Cardiac fibroblast (primary cell): ENCODE measurements at regions not wholly inside any gene's neighbourhood (a gene's known extent, or its start where the extent isn't known, plus 50 kb on each side); places are given as distances from the start of the nearest gene placed in this dataset.

Source experiments
- DNase-seq, 2 donors: peaks; one replicate each; pipeline versions ENCODE4 v3.0.0 to v3.0.0-alpha.2; 2010; ENCODE audit warnings: low read depth in 2 of 2
- H3K4me3 ChIP-seq, 2 donors: replicated peaks in 1 of 2; 1 replicate in 1 of 2; 2 replicates in 1 of 2; pipeline ENCODE4 v1.5.1; 2011; ENCODE audit warnings: low read depth in 2 of 2, low read length in 2 of 2, mild to moderate bottlenecking in 2 of 2, moderate library complexity in 1 of 2
- TF ChIP-seq, protein P1 (sequence below): IDR thresholded peaks from one replicate; pipeline ENCODE4 v1.5.1; 2011; ENCODE audit warnings: low read depth, mild to moderate bottlenecking, low read length, inconsistent platforms

DNA sequence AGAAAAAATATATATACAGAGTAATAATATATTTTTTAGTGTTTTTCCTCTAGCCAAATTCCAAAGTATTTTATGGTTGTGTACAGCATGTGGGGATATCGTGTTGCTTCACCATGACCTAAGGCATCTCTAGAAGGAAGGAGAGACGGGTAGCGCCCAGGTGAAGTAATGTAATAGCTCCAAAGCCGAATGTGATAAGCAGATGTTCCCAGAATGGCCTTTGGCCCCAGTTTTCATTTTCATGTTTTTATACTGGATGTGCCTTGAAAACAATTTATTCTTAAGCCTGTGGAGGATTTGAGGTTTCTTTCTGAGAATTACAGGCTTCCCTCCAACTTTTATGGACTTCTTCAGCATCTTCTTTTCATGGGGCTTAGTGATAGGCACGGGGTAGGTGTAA is 587.9 kb upstream of the KIRREL3 start:
- TF ChIP-seq, protein P1, sequence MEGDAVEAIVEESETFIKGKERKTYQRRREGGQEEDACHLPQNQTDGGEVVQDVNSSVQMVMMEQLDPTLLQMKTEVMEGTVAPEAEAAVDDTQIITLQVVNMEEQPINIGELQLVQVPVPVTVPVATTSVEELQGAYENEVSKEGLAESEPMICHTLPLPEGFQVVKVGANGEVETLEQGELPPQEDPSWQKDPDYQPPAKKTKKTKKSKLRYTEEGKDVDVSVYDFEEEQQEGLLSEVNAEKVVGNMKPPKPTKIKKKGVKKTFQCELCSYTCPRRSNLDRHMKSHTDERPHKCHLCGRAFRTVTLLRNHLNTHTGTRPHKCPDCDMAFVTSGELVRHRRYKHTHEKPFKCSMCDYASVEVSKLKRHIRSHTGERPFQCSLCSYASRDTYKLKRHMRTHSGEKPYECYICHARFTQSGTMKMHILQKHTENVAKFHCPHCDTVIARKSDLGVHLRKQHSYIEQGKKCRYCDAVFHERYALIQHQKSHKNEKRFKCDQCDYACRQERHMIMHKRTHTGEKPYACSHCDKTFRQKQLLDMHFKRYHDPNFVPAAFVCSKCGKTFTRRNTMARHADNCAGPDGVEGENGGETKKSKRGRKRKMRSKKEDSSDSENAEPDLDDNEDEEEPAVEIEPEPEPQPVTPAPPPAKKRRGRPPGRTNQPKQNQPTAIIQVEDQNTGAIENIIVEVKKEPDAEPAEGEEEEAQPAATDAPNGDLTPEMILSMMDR, result no peak
- DNase-seq, result no peak
- no peak overlapping the region for H3K4me3 ChIP-seq

DNA sequence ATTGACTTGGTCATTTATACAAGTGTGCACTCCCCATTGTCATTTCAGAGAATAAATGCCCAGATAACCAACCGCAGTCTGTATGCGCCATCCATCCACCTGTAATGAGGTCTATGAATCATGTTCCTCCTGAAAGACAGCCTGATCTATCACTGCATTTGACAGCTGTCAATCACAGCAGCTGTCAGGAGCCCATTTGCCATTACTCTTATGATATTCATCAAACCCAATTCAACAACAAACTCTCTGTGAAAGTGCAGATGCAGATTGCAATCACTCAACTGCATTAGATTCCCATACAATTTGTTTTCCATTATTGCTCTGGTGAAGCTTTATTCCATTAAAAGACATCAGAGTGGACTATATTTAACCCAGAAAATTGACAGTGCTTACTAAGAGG is 586.9 kb upstream of the KIRREL3 start:
- H3K4me3 ChIP-seq, result no peak overlapping the region
- no peak for DNase-seq
- TF ChIP-seq, protein P1, result no peak

DNA sequence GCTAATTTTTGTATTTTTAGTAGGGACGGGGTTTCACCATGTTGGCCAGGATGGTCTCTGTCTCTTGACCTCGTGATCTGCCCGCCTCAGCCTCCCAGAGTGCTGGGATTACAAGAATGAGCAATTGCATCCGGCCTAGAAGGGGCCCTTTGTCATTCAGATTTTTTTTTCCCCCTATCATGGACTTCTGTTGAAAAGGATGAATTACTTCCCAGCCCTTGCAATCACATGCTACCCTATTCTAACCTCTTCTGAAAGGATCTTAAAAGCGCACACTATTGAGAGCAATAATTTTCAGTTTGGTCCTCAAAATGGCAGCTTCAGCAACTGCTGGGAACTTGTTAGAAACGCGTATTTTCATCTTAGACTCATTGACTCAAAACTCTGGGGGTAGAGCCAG is 575.6 kb upstream of the KIRREL3 start:
- DNase-seq, result no peak
- no peak overlapping the region for H3K4me3 ChIP-seq
- TF ChIP-seq, protein P1, result no peak

DNA sequence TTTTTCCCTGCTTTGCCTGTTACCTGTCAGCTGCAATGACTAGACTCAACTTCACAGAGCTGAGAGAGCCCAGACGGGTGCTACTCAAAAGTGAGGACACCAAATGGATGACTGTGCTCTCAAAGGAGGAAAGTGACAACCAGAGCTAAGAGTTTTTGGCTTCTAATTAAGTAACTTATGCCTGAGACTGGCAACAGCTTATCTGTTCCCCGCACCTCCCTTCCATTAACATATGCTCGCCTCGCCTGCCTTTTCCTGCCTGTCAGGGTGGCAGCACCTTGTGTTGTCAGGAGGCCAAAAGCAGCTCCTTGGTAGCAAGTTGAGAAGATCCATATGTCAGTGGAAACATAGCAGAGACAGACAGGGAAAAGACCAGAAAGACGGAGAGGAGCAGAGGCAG is 573.9 kb upstream of the KIRREL3 start:
- TF ChIP-seq, protein P1, result no peak
- no peak for DNase-seq

DNA sequence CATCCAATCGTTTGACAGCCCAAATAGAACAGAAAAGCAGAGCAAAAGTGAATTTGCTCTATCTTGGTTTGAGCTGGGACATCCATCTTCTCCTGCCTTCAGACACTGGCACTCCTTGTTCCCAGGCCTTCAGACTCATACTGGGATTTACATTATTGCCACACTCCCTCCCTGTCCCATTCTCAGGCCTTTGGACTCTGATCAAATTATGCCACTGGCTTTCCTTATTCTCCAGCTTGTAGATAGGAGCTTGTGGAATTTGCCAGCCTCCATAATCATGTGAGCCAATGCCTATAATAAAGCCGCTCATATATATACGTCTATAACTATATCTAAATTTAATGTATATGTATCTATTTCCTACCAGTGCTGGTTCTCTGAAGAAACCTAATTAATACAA is 568.3 kb upstream of the KIRREL3 start:
- TF ChIP-seq, protein P1, result no peak
- DNase-seq, result no peak
- H3K4me3 ChIP-seq, result no peak overlapping the region

More for the DNA sequence above, 573.9 kb upstream of the KIRREL3 start:
- H3K4me3 ChIP-seq, result no peak overlapping the region

DNA sequence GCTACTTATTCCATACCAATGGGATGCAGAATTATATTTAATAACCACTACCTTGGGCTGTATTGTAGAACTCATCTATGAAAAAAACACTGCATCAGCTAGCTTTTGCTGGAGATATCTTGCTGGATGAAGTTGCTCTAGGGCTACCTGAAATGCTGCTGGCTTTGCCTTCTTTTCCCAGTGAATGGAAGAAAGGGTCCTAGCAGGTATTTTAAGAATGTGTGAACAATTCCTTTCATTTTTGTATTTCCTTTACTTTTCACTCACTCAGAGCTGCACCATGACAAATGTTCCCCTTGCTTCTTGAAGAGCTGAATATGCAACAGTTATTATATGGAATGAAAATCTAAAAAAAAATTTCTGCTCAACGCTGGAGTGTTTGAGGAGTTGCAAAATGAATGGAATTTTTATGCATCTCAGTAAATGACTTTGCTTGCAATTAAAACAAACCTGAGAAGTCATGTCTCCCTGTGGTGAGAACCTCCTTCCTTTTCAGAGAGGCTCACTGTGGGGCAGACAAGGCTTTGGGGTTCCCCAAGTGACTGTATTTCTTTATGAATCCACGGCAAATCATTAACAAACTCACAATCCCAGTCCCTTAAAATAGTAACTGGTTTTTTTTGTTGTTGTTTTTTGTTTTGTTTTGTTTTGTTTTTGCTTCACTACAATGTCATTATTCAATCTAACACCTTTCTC is 566.8 kb upstream of the KIRREL3 start:
- no peak for DNase-seq
- H3K4me3 ChIP-seq, result no peak overlapping the region
- TF ChIP-seq, protein P1, result no peak

DNA sequence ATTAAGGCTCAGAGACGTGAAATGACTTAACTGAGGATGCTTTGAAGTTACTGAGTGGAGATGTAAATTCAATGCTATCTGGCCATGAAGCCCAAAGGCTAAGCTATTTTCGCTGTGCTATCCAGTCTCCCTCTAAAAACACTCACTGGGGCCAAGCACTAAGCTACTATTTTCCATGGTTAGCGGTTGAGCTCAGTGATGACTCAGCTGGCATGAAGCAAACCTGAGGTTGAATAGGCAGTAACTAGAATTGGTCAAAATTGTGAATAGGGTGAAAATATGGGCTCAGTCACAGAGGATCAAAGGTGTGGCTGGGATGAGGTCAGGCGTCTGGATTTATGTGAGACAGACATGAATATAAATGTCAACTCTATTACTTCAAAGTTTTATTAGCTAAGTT is 564.2 kb upstream of the KIRREL3 start:
- TF ChIP-seq, protein P1, result no peak
- DNase-seq, result no peak
- H3K4me3 ChIP-seq, result no peak overlapping the region
